HL-60 (cell line): ENCODE measurements at regions not wholly inside any gene's neighbourhood (a gene's known extent, or its start where the extent isn't known, plus 50 kb on each side); places are given as distances from the start of the nearest gene placed in this dataset.

Experiments used
- POLR2AphosphoS5 ChIP-seq: IDR thresholded peaks from 2 replicates; pipeline ENCODE4 v1.6.1; 2012; ENCODE audit warnings: low read depth
- REST ChIP-seq: IDR thresholded peaks from 2 replicates; pipeline ENCODE4 v1.6.1; 2012; ENCODE audit warnings: low read depth; ENCODE audit not compliant: insufficient replicate concordance
- SPI1 ChIP-seq: IDR thresholded peaks from 2 replicates; pipeline ENCODE4 v1.6.1; 2012; ENCODE audit warnings: low read depth, mild to moderate bottlenecking, borderline replicate concordance

- TF ChIP-seq SPI1 (no peak), REST (no peak), POLR2AphosphoS5 (no peak)
Measured at GRCh38 chr11:71156301-71156700, 96.1 kb downstream of the SHANK2 start.
